Stimulated activated CD4-positive, alpha-beta T cell treated with anti-CD3 and anti-CD28 coated beads, Interleukin-12 subunit alpha, Interleukin-12 subunit beta, amount 100 ng/mL, for 4 hours (primary cell): ENCODE measurements at regions not wholly inside any gene's neighbourhood (a gene's known extent, or its start where the extent isn't known, plus 50 kb on each side); places are given as distances from the start of the nearest gene placed in this dataset.

ENCODE experiments used
- DNase-seq: peaks from one replicate; pipeline ENCODE4 v3.0.0-alpha.2; 2020

DNA sequence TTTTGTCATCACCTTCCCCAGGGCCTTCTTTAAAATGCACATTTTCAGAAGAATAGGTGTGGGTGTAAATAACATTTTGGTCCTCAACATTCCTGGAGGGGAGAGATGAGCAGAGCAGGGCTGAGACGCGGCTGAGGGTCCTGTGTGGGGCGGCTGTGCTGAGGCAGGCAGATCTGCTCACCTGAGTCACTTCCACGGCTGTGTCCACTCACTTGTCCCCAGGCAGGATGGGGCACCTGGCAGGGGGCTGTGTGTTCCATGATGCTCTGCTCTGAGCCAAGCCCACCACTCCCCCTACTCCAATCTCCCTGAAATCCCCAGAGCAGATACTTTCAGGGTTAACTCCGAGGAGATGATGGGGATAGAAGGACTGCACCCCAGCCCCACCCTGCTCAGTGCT is 93.8 kb downstream of the GLRX3 start:
- no peak for DNase-seq

DNA sequence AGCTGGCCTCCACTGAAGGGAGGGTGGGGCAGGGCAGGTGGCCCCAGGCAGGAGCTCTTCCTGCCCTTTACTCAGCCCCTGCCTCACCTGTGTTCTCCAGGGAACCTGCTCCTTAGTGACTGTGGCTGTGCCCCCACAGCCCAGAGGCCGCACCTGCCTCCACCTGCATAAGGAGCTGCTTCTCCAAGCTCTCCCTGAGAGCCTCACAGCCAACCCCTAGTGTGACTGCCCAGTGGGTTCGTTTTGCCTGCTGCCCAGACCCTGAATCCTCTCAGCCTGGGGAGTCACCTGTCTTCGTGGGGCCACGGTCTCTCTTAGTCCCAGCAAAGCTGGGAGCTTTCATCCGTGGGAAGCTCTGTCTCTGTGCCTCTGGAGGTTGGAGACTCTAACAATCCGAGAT is 94.4 kb downstream of the GLRX3 start:
- no peak for DNase-seq

DNA sequence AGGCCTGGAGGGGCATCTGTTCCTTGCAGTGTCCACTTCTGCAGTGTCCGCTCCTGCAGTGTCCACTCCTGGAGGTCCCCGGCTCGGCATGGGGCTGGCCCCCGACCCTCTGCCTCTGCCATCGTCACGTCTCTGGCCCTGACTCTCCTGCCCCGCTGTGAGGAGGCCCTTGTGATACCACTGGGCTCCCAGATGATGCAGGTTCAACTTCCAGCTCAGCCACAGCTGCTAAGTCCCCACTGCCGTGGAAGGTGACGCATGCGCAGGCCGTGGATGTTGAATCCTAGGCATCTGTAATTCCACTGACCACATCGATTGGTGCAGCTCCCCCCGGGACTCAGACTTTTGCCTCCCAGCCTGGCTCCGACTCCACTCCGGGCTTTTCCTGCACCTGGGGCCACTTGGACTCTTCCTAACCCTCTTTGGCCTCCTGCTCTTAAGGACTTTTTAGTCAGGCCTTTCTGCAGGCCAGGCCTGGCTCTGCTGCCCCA is 95.1 kb downstream of the GLRX3 start:
- no peak for DNase-seq

DNA sequence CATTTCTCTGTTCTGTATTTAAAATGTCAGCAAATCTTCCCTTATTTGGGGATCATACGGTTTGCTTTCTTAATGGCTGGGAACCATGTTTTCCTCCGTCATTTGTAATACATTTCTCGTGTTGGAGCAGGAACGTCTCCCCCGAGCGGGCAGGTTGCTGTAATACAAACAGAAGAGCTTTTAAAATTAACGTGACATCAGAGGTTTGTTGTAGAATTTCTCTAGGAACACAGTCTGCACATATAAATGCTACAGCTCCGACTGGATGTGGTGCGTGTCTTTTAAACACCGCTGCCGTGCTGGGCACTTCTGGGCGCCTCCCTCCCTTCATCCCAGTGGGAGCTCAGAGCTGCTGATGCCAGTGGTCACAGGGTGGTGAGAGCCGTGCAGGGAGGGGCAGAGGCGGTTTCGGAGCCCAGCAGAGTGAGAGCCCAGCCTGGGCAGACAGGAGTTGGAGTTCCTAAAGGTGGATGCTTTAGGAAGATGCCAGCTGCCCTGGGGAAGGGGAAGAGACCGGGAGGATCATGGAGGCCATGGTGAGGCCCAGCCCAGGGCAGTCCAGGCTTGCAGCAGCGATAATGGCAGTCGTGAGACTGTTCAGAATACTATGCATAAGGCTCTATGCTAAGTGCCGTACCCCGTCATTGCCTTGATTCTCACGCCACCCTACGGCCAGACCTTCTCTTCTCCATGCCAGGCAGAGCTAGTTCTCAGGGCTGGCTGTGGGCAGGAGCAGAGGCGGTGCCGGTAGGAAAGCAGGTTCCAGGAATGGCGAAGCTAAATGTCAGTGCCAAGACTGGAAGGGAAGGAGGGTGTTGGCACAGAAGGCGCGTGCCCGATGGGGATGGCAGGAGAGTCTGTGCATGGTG is 96.2 kb downstream of the GLRX3 start:
- DNase-seq = no peak

DNA sequence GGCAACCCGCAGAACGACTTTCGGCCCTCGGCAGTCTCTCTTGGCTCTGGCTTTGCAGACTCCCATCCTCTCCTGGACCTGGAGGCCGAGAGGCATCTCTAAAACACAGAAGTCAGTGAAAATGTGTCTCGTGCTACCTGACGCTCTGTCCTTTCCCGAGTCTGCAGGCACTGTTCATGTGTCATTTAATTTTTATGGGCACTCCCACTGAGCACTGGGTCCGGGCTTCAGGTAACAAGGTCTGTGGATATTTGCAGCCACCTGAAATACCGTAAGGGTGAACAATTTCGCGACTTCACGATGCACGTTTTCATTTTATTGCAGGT is 96.8 kb downstream of the GLRX3 start:
- DNase-seq = no peak

DNA sequence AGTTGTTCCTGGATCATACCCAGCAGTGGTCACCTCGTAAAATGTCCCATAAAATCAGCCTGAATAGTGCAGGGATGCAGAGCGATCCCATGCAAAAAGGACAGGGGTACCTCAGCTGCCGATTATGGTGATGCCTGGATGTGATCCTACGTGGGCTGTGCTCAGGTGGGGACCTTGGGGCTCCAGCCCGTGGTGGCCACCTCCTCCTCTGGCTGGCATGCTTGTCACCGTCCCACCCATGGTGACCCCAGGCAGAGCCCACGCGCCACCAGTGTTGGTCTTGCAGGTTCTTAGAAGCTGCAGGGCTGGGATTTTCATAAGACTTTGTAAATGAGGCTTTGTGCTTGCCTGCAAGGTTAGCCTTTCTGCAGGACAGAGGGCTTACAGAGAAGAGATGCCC is 97.2 kb downstream of the GLRX3 start:
- no peak for DNase-seq

DNA sequence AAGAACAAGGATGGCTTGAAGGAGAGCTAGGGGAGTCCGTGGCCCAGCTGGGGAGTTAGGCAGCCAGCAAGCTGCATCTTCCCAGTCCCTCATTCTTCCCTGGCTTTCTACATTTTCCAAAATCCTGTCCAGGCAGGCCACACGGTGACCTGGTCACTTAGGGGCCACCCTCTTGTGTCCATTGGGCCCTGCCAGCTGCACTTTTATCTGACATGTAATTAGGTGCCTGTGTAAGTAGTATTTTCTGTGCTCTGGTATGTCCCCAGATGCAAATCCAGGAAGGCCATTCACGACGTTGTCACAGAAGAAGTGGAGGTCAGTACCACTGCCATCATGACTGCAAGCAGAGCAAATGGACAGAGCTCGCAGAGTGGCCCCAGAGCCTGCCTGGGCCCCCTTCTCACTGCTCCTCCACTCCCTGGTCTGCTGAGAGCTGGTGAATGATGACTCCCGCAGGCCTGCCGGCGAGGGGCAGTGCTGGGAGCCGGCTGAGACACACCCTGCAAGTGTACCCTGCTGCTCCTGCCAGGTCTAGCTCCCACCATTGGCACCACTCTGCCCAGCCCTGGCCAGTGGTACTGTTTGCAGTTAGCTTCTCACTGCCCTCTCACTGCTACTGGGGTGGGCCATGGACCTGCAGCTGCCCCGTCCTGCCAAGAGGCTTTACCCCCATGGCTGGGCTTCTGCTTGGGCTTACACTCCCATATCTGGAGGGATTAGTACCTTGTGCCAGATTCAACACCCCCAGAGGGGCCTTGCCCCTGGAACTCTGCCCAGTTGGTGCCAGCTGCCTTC is 98.2 kb downstream of the GLRX3 start:
- DNase-seq = no peak

DNA sequence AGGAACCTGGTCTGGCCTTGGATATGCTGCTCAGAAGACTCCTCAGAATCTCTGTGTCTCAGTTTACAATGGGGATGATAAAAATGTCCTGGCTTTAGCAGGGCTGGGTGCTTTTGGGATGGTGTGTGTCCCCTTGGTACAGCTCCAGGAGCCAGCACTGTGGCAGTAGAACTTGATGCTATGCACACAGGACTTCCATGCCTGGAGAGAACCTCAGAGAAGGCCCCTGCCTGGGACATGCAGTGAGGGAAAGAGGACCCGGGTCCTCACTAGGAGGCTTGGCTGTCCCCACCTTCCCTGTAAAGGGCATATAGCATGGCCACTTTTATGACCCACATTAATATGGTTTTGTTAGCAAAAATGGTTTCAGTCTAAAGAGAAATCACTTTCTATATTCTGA is 100.5 kb downstream of the GLRX3 start:
- no peak for DNase-seq

DNA sequence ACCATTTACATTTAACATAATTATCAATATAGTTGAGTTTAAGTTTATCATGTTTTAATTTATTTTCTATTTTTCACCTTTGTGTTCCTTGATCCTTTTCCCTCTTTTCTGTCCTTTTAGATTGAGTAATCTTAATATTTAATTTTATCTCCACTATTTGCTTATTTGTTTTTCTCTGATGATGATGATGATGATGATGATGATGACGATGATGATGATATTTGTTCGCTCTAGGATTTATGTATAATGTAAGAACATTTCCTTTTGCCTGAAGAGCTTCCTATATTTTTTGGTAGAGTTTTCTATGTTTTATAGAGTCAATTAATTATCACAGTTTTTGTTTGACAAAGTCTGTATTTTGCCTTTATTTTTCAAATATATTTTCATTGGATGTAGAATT is 104.2 kb downstream of the GLRX3 start:
- no peak for DNase-seq

DNA sequence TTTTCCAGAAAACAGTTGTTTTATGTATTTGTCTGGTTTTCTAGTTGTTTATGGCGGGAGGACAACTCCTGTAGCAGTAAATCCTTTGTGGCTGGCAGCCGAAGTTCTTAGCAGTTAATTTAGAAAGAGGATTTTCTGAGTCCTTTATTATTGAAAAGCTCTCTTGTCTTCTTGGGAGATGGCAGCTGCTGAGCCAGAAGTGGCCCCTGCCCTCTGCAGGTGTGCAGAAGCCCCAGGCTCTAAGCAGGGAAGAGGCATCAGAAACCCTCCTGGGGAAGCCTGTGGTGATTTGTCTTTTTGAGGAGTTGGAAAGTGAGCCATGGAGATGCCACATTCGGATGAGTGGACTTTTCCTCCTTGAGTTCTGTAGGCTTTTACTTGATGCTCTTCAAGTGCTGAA is 106.3 kb downstream of the GLRX3 start:
- DNase-seq = no peak

DNA sequence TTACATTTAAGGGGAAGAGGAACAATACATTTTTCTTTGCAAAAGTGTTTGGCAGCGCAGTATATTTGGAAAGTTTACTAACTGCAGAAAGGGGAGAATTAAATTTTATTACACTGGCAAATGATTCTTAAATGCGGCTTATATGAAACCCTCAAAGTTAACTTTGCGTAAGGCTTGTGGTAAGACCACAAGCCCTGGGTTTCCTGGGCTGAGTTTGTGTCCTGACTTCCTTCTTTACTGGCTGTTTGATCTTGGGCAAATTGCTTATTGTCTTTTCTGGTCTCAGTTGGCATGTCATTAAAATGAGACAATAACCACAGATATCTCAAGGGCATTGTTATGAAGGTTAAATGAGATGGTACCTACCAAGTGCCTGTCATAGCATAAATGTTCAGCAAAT is 106.8 kb downstream of the GLRX3 start:
- DNase-seq = no peak

DNA sequence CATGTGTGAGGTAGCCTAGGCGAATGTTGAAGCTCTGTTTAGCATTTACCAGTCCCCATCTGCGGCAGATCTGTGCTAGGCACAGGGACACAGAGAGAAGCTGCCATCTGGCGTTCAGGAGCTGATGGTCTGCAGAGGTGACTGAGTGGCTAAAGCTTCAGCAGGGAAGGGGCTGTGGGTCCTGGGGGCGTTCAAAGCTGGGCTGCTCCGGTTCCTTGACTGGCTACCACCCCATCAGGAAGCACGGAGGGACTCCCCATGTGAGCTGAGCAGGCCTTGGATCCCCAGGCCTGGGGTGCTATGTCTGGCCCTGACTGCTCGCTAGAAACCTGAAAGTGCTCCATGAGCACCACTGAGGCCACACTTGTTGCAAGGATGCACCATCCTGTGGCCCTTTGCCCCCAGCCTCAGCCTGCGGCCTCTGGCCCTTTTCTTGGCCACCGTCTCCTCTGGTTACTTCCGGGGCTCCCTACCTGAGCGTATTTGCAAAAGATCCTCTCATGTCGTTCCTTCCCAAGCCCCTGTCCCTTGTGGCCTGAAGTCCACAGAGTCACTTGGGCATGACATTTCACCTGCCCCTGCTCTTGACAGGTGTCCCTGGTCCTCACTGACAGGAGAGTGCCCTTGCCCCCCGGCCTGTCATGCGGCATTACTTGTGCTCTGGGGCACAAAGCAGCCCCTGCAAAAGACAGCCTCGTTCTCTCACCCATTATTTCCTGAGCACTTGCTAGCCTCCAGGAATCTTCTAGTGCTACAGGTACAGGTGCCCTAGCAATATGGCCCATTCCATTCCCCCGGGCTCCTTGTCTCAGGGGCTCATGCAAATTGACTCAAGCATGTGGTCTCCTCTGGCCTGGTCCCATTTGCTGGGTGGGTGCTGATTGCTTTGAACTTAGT is 108.1 kb downstream of the GLRX3 start:
- DNase-seq = no peak

DNA sequence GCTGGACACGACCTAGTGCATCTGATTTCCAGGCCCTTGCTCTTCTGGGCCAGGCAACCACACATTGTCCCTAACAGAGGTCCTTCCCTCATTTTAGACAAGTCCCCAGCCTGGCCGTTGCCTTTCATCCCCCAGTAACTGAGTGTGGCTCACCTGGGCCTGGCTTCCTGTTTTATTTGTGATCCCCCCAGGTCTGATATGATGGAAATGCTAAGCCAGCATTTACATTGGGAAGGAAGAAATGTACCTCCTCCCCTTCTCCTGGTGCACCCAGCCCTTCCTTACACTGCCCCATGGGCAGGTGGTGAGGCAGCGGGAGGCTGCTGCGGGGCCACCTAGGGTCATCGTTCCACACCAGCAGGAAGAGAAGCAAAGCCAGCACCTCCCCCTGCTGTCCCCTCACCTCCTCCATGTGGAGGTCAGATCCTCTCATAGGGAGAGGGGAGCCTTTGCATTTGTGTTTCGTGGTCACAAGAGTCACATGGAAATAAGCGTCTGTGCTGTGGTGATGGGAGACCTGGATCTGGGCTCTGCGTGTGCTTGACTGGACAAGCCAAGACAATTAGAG is 108.8 kb downstream of the GLRX3 start:
- no peak for DNase-seq

DNA sequence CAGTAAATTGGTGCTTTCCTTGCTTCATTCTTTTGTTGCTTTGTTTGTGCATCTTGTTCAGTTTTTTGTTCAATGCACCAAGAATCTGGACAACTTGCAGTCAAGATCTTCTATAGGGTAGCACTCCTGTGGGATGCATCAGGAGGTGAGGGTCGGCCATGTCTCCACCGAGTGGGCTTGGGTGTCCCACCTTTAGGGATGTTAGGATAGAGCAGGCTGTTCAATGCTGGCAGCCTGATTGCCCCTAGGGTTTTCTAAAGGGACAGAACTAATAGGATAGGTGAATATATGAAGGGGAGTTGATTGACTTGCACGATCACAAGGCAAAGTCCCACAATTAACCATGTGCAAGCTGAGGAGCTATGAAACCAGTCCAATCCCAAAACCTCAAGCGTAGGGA is 109.9 kb downstream of the GLRX3 start:
- no peak for DNase-seq

DNA sequence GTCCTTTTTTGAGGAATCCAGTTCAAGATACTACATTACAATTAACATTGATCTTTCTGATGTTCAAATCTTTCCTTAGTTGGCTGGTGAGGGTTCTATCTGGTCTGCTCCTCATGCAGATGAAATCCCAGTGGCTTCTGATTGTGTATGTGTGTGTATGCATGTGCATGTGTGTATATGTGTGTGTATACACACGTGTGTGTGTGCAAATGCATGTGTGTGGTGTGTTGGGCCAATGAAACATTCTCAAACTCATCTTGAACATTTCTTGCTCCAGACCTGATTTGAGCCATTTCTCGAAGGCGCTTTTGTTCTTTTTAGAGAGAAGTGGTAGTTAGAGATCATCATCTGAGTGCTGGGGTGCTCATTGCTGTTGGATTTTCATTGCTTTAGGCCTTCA is 113.9 kb downstream of the GLRX3 start:
- DNase-seq = no peak

DNA sequence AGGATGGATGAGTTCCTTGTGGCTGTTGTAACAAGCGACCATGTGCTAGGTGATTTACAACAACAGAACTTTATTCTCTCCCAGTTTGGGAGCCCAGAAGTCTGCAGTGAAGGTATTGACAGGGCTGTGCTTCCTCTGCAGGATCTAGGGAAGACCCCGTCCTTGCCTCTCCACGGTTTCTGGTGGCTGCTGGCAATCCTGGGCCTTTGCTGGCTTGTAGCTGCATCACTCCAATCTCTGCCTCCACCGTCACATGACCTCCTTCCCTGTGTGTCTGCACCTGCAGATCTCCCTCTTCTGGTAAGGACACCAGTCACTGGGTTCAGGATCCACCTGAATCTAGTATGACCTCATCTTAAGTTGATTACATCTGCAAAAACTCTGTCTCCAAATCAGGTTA is 115.6 kb downstream of the GLRX3 start:
- no peak for DNase-seq

DNA sequence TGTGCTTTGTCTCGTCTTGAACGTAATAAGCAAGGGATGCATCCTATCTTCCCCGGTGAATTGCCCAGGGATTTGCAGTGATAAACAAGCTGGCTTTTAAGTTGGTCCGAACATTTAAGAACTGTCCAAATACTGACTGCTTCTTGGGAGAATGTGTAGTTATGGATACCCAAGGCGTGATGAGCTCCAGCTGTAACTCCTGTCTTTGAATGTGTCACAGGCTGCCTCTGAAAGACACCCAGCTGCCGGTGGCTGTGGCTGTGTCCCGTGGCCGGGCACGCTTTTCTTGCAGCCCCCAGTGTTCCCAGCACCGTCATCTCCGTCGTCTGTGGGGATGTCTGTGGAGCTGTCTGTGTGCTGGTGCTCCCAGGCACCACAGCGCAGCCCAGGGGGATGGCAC is 118.1 kb downstream of the GLRX3 start:
- DNase-seq = no peak

DNA sequence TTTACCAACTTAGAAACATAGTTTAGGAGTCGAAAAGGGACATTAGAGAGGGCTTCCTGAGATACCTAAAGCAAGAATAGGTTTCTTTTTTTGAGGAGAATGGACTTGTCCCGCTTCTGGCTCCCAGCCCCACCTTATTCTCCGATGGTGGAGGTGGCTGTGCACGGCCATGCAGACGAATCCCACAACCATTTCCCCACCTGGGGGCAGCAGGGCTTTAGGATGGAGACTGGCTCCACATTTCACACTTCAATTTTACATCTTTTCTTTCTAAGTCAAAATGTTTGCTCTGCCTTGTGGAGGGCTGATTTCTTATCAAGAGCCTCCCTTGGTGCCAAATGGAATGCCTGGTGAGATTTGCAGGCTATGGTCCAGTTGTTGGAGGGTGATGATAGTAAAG is 118.5 kb downstream of the GLRX3 start:
- DNase-seq = no peak

DNA sequence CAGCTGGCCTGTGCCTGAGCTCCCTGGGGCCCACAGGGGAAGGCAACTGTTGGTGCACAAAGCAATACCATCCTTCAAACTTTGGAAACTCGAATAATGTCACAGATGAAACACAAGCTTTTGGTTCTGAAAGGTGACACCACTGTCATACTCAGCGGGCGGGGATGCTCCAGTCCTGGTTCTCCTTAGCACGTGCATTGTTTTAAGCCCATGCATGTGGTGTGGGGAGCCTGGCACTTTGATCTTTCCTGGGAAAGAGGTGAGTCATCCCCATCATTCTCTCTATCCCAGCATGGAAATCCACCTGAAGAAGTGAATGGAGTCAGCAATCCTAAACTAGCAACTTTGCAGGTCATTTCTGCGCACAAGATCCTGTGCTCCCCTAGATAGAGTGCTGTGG is 119.6 kb downstream of the GLRX3 start:
- no peak for DNase-seq

DNA sequence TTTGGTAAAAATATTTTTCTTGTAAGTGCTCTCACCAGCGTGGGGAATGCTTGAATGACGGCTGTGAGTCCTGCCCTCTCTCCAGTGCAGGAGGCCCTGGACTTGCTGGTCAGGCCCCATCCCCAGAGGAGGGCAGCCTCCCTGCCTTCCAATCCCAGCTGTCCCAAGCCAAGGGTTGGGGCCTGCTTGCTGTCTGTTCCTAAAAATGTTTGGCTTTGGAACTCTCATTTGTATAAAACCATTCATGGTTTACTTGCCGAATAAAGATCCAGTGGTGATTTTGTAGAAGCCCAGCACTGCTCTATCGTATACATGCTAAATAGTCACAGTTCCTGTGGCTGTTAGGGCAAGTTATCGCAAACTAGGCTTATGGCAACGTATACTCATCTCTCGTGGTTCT is 121.7 kb downstream of the GLRX3 start:
- DNase-seq = no peak

DNA sequence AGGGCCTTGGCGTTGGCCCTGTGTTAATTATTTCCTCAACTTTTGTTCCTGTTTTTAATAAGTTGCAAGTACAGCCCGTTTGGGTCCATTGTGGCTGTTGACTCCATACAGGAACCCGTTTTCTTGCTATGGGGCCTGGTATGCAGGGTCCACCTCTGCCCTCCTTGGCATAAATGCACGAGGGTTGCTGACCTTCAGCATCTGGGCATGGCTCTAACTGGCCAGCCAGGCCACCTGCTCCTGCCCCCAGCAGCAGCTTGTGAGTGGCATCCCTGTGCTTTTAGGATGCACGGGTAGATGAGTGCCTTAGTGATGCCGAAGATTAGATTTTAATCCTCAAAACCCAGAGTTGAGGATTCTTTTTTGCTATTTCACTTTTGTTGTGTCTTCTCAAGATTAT is 123.2 kb downstream of the GLRX3 start:
- DNase-seq = no peak

DNA sequence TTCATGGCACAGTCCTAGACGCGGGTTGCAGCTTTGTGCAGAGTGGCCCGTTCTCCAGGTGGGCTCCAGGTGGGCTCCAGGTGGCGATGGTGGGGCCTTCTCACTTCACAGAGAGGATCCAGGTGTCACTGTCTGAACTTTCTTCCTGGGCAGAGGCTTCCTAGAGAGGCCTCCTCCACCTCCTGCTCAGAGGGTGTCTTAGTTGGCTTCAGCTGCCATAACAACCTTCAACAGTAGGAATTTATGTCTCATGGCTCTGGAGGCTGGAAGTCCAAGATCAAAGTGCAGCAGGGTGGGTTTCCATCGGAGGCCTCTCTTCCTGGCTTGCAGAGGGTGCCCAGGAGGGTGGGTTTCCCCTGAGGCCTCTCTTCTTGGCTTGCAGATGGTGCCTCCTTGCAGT is 125.1 kb downstream of the GLRX3 start:
- no peak for DNase-seq

DNA sequence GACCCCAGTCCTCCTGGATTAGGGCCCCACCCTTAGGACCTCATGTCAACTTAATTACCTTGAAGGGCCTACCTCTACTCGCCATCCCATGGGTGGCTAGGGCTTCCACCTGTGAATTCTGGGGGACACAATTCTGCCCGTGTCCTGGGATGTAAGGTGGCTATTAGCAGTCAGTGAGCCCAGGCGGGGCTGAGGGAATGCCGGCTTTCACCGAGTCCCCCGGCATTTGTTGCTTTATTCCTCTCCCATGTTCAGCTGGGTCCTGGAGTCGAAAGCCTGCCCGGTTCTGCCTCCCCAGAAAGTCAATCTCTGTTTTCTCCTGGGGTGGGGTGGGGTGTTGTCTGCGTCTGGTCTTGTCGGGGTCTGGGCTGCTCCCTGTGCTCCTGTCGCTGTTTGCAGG is 125.6 kb downstream of the GLRX3 start:
- no peak for DNase-seq
